Heart left ventricle (tissue), 16 donors: ENCODE measurements at regions not wholly inside any gene's neighbourhood (a gene's known extent, or its start where the extent isn't known, plus 50 kb on each side); places are given as distances from the start of the nearest gene placed in this dataset.

ENCODE experiments used
- ATAC-seq, 4 donors: fragments of 200-7000 bp; cut with Tn5 transposase; one replicate each; pipeline ENCODE4 v1.9.1; 2020 to 2022; ENCODE audit warnings: moderate library complexity in 4 of 4, mild to moderate bottlenecking in 3 of 4, moderate number of reproducible peaks in 1 of 4
- DNase-seq, 5 donors: peaks; one replicate each; pipeline ENCODE4 v3.0.0-alpha.2; 2020
- H3K27ac ChIP-seq, 12 donors: fragments of 200-600 bp; sonication (generic) in 4 of 12; one replicate each; pipeline versions ENCODE4 v1.5.0 to v1.8.0; 2016 to 2022; ENCODE audit warnings: mild to moderate bottlenecking in 2 of 12
- H3K27me3 ChIP-seq, 9 donors: fragments of 200-600 bp; sonication (generic) in 2 of 9; one replicate each; pipeline versions ENCODE4 v1.5.1 to v1.8.0; 2016 to 2022; ENCODE audit warnings: mild to moderate bottlenecking in 3 of 9
- H3K36me3 ChIP-seq, 9 donors: fragments of 200-600 bp; sonication (generic) in 2 of 9; one replicate each; pipeline versions ENCODE4 v1.5.0 to v1.8.0; 2018 to 2022; ENCODE audit warnings: mild to moderate bottlenecking in 2 of 9
- H3K4me1 ChIP-seq, 12 donors: fragments of 200-600 bp; sonication (generic) in 4 of 12; one replicate each; pipeline versions ENCODE4 v1.5.0 to v1.8.0; 2016 to 2022; ENCODE audit warnings: mild to moderate bottlenecking in 3 of 12
- H3K4me3 ChIP-seq, 12 donors: fragments of 200-600 bp; sonication (generic) in 4 of 12; one replicate each; pipeline versions ENCODE4 v1.5.0 to v1.8.0; 2017 to 2022; ENCODE audit warnings: mild to moderate bottlenecking in 9 of 12, moderate library complexity in 4 of 12
- H3K9me3 ChIP-seq, 12 donors: fragments of 200-600 bp; sonication (generic) in 4 of 12; one replicate each; pipeline versions ENCODE4 v1.5.0 to v1.8.0; 2016 to 2022; ENCODE audit warnings: mild to moderate bottlenecking in 1 of 12
- POLR2A ChIP-seq, 2 donors: fragments of 450-650 bp; IDR thresholded peaks; one replicate each; pipeline ENCODE4 v1.6.1; 2017; ENCODE audit warnings: antibody characterized with exemption in 2 of 2, mild to moderate bottlenecking in 2 of 2, moderate library complexity in 2 of 2
- WGBS, 4 donors: extraction: QIAGEN DNeasy Blood & Tissue Kit in 2 of 4; methylation state at CpG; one replicate each; pipeline versions ENCODE4 v1.1.5 to v1.1.7; 2013 to 2018; 5-methylcytosine and 5-hydroxymethylcytosine counted together
- intact Hi-C, 10 donors: fragments of 100-400 bp; cut with DNase I; formaldehyde crosslinking; loops; one replicate each; pipeline versions ENCODE4 v1.11.1 to v1.14.2; 2022
- TF ChIP-seq, protein P1 (sequence below), 12 donors: fragments of 200-600 bp; sonication (generic) in 4 of 12; IDR thresholded peaks; one replicate each; pipeline versions ENCODE4 v1.5.0 to v1.8.0; 2018 to 2022; ENCODE audit warnings: antibody characterized with exemption in 12 of 12, mild to moderate bottlenecking in 5 of 12
- donor health status: ischemic (EF 13 %, LVEDD 7.1; RV severe dilation, severe dysfunction).
- donor health status: healthy with polysubstance abuse.
- donor health status: DM: no; HTN: yes; CAD: no.
- donor health status: DM: no; HTN: no; CAD: no.
- donor health status: ischemic (EF 25% LVEDD 6.9; RV normal size, moderate dysfunction).
- donor health status: ischemic (EF 25% LVEDD 5.7; RV mildly dilated, moderate dysfunction).
- donor health status: healthy.
- donor health status: DM: yes; HTN: yes; CAD: no.
- donor health status: ischemic (EF 35%, LVEDD 5.7; RV mildly dilated, moderate dysfunction).
- donor health status: nonischemic (EF 11% LVEDD 7.7; RV severe dilation, severe dysfunction).
- donor health status: DM: yes; HTN: yes; CAD: no.
- donor health status: PGD.
- donor health status: ischemic (EF 29% LVEDD 5.4; RV normal size, mild dysfunction).
- donor health status: nonischemic (EF 23%, LVEDD 6.1; RV moderate dilation, normal function).

DNA sequence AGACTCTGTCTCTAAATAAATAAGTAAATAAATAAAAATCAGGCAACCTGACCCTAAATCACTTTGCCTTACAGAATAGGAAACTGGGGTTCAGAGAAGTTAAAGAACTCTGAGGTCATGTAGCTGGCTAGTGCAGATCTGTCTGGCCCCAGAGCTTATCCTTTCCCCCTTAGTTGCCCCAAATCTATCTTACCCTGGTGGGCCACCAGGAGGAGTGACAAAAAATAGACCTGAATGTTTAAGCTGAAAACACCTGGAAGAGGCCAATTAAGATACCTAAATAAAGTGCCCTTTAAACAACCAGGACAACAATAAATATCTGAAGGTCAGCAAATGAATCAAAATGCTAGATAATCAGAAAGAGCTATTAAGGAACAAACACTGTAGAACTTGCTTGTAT lies 59.7 kb downstream of the TEX35 start:
- no peak overlapping the region for H3K27ac ChIP-seq
- no peak for DNase-seq
- peaks cover 0 to 9% (median 0%) of the 10 kb centered on the region in 12 donors for H3K4me1 ChIP-seq
- H3K9me3 ChIP-seq, result no peaks in the 10 kb centered on the region
- H3K36me3 ChIP-seq, result no peaks in the 10 kb centered on the region
- no peak for ATAC-seq
- H3K27me3 ChIP-seq, result no peaks in the 10 kb centered on the region
- intact Hi-C loops, result no loop called here
- no peak overlapping the region for H3K4me3 ChIP-seq
- no peak for TF ChIP-seq POLR2A (IDR thresholded peaks at IDR 0.05)
- TF ChIP-seq, protein P1, sequence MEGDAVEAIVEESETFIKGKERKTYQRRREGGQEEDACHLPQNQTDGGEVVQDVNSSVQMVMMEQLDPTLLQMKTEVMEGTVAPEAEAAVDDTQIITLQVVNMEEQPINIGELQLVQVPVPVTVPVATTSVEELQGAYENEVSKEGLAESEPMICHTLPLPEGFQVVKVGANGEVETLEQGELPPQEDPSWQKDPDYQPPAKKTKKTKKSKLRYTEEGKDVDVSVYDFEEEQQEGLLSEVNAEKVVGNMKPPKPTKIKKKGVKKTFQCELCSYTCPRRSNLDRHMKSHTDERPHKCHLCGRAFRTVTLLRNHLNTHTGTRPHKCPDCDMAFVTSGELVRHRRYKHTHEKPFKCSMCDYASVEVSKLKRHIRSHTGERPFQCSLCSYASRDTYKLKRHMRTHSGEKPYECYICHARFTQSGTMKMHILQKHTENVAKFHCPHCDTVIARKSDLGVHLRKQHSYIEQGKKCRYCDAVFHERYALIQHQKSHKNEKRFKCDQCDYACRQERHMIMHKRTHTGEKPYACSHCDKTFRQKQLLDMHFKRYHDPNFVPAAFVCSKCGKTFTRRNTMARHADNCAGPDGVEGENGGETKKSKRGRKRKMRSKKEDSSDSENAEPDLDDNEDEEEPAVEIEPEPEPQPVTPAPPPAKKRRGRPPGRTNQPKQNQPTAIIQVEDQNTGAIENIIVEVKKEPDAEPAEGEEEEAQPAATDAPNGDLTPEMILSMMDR (IDR thresholded peaks at IDR 0.05), result no peak

DNA sequence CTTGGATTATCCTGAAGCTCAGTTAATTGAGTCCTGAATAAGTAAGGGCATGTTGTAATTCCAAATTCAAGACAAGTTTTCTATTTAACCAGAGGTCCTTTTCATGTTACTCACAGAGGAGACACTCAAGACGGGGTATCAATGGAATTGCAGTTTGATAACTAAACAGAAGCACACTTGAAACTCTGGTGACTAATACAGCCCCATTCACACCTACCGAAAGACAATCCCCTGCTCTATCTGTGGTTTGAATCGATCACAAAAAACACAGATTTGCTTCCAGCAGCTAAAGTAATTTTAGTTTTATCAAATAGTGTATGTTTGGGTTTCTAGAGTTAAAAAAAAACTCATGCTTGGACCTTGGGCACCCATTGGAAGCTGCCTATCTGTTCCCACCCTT lies 60.4 kb downstream of the TEX35 start:
- H3K4me3 ChIP-seq, result no peak overlapping the region
- H3K27ac ChIP-seq, result no peak overlapping the region
- no peak for DNase-seq
- intact Hi-C loops, result no loop called here
- no peaks in the 10 kb centered on the region for H3K27me3 ChIP-seq
- no peak for ATAC-seq
- H3K9me3 ChIP-seq, result no peaks in the 10 kb centered on the region
- H3K4me1 ChIP-seq, result peaks cover 0 to 9% (median 0%) of the 10 kb centered on the region in 12 donors
- WGBS, 4 donors, result 84 to 89% (median 88%) methylated on average over 3 of the region's 3 CpGs
- TF ChIP-seq POLR2A (IDR thresholded peaks at IDR 0.05), result no peak
- TF ChIP-seq, protein P1 (IDR thresholded peaks at IDR 0.05), result no peak
- H3K36me3 ChIP-seq, result no peaks in the 10 kb centered on the region

DNA sequence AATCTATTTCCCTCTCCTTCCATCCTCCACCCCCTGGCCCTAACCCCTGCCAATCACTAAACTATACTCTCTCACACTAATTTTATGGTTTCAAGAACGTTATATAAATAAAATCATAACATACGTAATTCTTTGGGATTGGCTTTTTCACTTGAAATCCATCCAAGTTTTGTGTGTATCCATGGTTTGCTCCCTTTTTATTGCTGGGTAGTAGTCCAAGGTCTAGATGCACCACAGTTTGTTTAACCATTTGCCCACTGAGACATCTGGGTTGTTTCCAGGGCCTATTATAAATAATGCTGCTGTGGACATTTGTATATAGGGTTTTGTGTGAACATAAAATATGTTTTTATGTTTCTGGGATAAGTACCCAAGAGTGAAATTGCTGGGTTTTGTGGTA lies 61.4 kb downstream of the TEX35 start:
- ATAC-seq, result no peak
- intact Hi-C loops, result no loop called here
- Histone ChIP-seq H3K4me3 (no peak overlapping the region), H3K27me3 (no peaks in the 10 kb centered on the region), H3K36me3 (no peaks in the 10 kb centered on the region), H3K27ac (no peak overlapping the region), H3K4me1 (peaks cover 0 to 9% (median 0%) of the 10 kb centered on the region in 12 donors), H3K9me3 (no peaks in the 10 kb centered on the region)
- 86 to 92% (median 90%) methylated on average over 2 of the region's 2 CpGs for WGBS, 4 donors
- no peak for DNase-seq
- no peak for TF ChIP-seq POLR2A (IDR thresholded peaks at IDR 0.05)
- TF ChIP-seq, protein P1 (IDR thresholded peaks at IDR 0.05), result no peak

DNA sequence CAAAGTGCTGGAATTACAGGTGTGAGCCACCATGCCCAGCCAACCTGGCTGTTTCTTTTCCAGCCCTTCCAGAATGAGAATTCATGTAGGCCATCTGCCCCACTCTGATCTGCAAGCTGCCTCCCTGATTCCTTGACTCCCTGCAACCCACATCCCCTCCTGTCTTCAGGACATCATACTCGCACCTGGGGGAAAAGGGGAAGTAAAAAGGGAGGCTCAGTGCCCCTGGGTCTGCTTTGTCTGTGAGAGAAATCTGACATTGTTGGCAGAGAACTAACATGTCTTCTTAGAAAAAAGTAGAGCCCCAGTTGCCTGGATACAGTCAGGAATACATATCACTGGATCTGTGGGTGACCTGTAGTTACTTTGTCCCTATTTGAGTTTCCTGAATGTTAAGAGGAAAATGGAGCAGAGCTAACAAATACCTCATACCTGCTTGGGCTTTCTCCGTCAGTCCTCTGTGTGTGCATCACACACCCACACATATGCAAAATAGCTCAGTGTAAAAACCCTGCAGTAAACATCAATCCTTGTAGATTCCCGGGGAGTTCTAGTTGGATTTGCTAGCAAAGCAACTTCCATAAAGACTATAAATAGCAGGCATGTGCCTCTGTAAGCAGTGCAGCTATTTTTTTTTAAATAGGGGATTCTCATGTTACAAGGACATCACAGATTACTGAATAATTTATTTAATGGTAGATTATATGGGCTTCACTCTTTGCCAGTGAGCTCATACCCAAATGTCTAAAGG lies 62.9 kb downstream of the TEX35 start:
- H3K9me3 ChIP-seq, result no peaks in the 10 kb centered on the region
- 34 to 44% (median 40%) methylated on average over 3 of the region's 3 CpGs for WGBS, 4 donors
- H3K4me3 ChIP-seq, result no peak overlapping the region
- no peak for TF ChIP-seq POLR2A (IDR thresholded peaks at IDR 0.05)
- TF ChIP-seq, protein P1 (IDR thresholded peaks at IDR 0.05), result no peak
- no peak for ATAC-seq
- H3K36me3 ChIP-seq, result no peaks in the 10 kb centered on the region
- intact Hi-C loops, result no loop called here
- peaks cover 0 to 9% (median 0%) of the 10 kb centered on the region in 12 donors for H3K4me1 ChIP-seq
- no peak for DNase-seq
- no peak overlapping the region for H3K27ac ChIP-seq
- H3K27me3 ChIP-seq, result no peaks in the 10 kb centered on the region
